Esophagus squamous epithelium (tissue), 5 donors: ENCODE measurements at regions not wholly inside any gene's neighbourhood (a gene's known extent, or its start where the extent isn't known, plus 50 kb on each side); places are given as distances from the start of the nearest gene placed in this dataset.
"Not testable (repeated sequence)": the region's sequence is repeated elsewhere in the genome, so short reads cannot be mapped to it uniquely, and the experiment has no call there.

Source experiments
- DNase-seq: peaks from one replicate; lab custom pipeline; 2025; lab: John Stamatoyannopoulos, UW
- H3K27ac ChIP-seq, 4 donors: fragments of 200-600 bp; sonication (generic); one replicate each; pipeline ENCODE4 v1.5.1; 2016 to 2019; ENCODE audit warnings: mild to moderate bottlenecking in 1 of 4
- H3K27me3 ChIP-seq, 4 donors: fragments of 200-600 bp; sonication (generic); 1 replicate in 3 of 4; 2 replicates in 1 of 4; pipeline versions ENCODE4 v1.5.1 to v1.6.0; 2017 to 2021; ENCODE audit warnings: antibody characterized with exemption in 1 of 4
- H3K36me3 ChIP-seq, 3 donors: fragments of 200-600 bp; sonication (generic); one replicate each; pipeline ENCODE4 v1.5.1; 2016 to 2019
- H3K4me1 ChIP-seq, 3 donors: fragments of 200-600 bp; sonication (generic); one replicate each; pipeline ENCODE4 v1.5.1; 2017 to 2019
- H3K4me3 ChIP-seq, 4 donors: fragments of 200-600 bp; sonication (generic); 1 replicate in 3 of 4; 2 replicates in 1 of 4; pipeline ENCODE4 v1.5.1; 2016 to 2019; ENCODE audit warnings: mild to moderate bottlenecking in 2 of 4, moderate library complexity in 1 of 4
- H3K9me3 ChIP-seq, 3 donors: fragments of 200-600 bp; sonication (generic); one replicate each; pipeline ENCODE4 v1.5.1; 2016 to 2019
- POLR2A ChIP-seq, 4 donors: fragments of 450-650 bp; IDR thresholded peaks; one replicate each; pipeline ENCODE4 v1.6.1; 2017; ENCODE audit warnings: antibody characterized with exemption in 4 of 4, mild to moderate bottlenecking in 4 of 4, moderate library complexity in 3 of 4
- WGBS, 2 donors: methylation state at CpG; one replicate each; pipeline ENCODE4 v1.1.5; 2018; 5-methylcytosine and 5-hydroxymethylcytosine counted together
- intact Hi-C: fragments of 100-400 bp; cut with DNase I; formaldehyde crosslinking; loops from one replicate; pipeline ENCODE4 v1.15.0; 2022
- TF ChIP-seq, protein P1 (sequence below), 6 experiments: fragments of 450-650 bp in 4 of 6; fragments of 200-600 bp in 2 of 6; sonication (generic) in 2 of 6; IDR thresholded peaks; one replicate each; pipeline ENCODE4 v1.5.1; 2016 to 2019; ENCODE audit warnings: antibody characterized with exemption in 6 of 6, mild to moderate bottlenecking in 4 of 6, moderate library complexity in 4 of 6
- donor health status: DM: yes; HTN: yes; CAD: no.

GRCh38 chr4:67412153-67412712 lies 133.1 kb downstream of the CENPC start:
- WGBS, 2 donors = 63 to 73% methylated on average over 3 to 9 of the region's 15 CpGs
- H3K27ac ChIP-seq, DNase-seq, H3K27me3 ChIP-seq, H3K9me3 ChIP-seq, H3K4me3 ChIP-seq, H3K36me3 ChIP-seq, H3K4me1 ChIP-seq, intact Hi-C loops: not testable (repeated sequence)

DNA sequence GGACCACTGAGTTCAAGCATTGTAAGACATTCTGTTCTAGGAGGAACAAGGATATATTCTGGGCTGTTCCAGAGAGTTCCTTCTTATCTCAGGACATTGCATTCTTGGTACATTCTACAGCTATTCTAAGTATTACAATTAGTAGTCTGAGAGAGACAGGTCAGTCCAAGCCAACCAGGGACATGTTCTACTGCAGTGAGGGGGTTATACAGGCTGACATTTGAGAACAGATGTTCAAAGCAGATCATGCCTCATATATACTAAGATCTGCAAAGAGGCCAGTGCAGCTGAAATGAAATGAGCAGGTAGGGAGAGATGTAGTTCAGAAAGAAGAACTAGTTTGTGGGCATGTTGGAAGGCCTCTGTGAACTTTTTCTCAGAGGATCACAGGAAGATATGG lies 142.0 kb downstream of the CENPC start:
- no peaks in the 10 kb centered on the region for H3K4me1 ChIP-seq
- H3K9me3 ChIP-seq = peaks cover 0 to 5% (median 0%) of the 10 kb centered on the region in 3 donors
- H3K27ac ChIP-seq = no peak overlapping the region
- TF ChIP-seq, protein P1, sequence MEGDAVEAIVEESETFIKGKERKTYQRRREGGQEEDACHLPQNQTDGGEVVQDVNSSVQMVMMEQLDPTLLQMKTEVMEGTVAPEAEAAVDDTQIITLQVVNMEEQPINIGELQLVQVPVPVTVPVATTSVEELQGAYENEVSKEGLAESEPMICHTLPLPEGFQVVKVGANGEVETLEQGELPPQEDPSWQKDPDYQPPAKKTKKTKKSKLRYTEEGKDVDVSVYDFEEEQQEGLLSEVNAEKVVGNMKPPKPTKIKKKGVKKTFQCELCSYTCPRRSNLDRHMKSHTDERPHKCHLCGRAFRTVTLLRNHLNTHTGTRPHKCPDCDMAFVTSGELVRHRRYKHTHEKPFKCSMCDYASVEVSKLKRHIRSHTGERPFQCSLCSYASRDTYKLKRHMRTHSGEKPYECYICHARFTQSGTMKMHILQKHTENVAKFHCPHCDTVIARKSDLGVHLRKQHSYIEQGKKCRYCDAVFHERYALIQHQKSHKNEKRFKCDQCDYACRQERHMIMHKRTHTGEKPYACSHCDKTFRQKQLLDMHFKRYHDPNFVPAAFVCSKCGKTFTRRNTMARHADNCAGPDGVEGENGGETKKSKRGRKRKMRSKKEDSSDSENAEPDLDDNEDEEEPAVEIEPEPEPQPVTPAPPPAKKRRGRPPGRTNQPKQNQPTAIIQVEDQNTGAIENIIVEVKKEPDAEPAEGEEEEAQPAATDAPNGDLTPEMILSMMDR (IDR thresholded peaks at IDR 0.05) = no peak
- no peak for TF ChIP-seq POLR2A (IDR thresholded peaks at IDR 0.05)
- no peak overlapping the region for H3K4me3 ChIP-seq
- intact Hi-C loops = no loop called here
- no peaks in the 10 kb centered on the region for H3K27me3 ChIP-seq
- H3K36me3 ChIP-seq = no peaks in the 10 kb centered on the region
- no peak for DNase-seq

DNA sequence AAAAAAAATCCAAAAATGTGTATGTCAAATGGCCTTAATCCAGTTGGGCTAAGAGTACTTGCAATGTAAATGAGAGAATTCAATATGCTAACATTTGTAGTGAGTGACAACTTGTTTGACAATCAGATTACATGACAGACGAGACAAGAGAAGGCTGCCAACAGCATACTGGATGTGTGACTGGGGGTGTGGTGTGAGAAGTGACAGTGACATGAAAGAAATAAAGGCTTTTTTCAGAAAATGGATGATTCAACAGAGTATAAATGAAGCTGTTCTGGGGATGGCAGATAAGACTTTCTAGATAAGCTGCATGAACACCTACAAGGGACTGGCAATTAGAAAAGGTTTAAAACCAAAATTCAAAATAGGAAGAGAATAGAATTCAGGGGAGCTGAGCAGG lies 143.4 kb downstream of the CENPC start:
- Histone ChIP-seq H3K4me3 (no peak overlapping the region), H3K9me3 (peaks cover 0 to 5% (median 0%) of the 10 kb centered on the region in 3 donors), H3K27me3 (no peaks in the 10 kb centered on the region), H3K36me3 (no peaks in the 10 kb centered on the region), H3K27ac (no peak overlapping the region), H3K4me1 (no peaks in the 10 kb centered on the region)
- intact Hi-C loops = no loop called here
- TF ChIP-seq, protein P1 (IDR thresholded peaks at IDR 0.05) = no peak
- TF ChIP-seq POLR2A (IDR thresholded peaks at IDR 0.05) = no peak
- DNase-seq = no peak
- 33 to 39% methylated on average over 1 of the region's 1 CpG for WGBS, 2 donors

- no peak for DNase-seq
- Histone ChIP-seq H3K36me3 (no peaks in the 10 kb centered on the region), H3K9me3 (no peaks in the 10 kb centered on the region), H3K27me3 (peaks cover 0 to 1% (median 0%) of the 10 kb centered on the region in 4 donors), H3K4me3 (no peak overlapping the region), H3K4me1 (no peaks in the 10 kb centered on the region), H3K27ac (no peak overlapping the region)
- no peak for TF ChIP-seq POLR2A (IDR thresholded peaks at IDR 0.05)
- TF ChIP-seq, protein P1 (IDR thresholded peaks at IDR 0.05) = no peak
- intact Hi-C loops = no loop called here
Observed at GRCh38 chr4:67397931-67398330, 147.4 kb downstream of the CENPC start.

DNA sequence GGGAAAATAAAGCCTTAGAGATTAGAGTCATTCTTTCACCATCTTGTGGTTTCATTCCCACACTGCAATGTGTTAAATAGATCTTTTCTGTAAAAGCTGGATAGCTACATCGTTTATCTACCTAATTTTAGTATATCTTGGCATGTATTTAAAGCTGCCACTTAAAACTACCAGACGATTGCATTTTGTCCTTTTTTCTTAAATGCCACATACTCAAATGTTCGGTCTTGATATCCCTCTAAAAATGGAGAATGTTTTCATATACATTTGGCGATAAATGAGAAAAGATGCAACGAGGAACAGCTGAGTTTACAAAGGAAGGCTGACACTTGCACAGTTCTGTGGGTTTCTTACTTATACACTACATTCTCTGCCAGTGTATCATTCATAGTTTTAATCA lies 148.3 kb downstream of the CENPC start:
- H3K4me1 ChIP-seq = no peaks in the 10 kb centered on the region
- H3K36me3 ChIP-seq = no peaks in the 10 kb centered on the region
- intact Hi-C loops = no loop called here
- TF ChIP-seq, protein P1 (IDR thresholded peaks at IDR 0.05) = no peak
- no peak for TF ChIP-seq POLR2A (IDR thresholded peaks at IDR 0.05)
- no peaks in the 10 kb centered on the region for H3K9me3 ChIP-seq
- H3K4me3 ChIP-seq = no peak overlapping the region
- peaks cover 0 to 6% (median 0%) of the 10 kb centered on the region in 4 donors for H3K27me3 ChIP-seq
- 71 to 72% methylated on average over 5 of the region's 5 CpGs for WGBS, 2 donors
- DNase-seq = no peak
- H3K27ac ChIP-seq = no peak overlapping the region

GRCh38 chr4:67396008-67396407 lies 149.3 kb downstream of the CENPC start:
- intact Hi-C loops = no loop called here

More at GRCh38 chr4:67396008-67396407, 149.3 kb downstream of the CENPC start:
- TF ChIP-seq, protein P1 (IDR thresholded peaks at IDR 0.05) = no peak
- no peak for TF ChIP-seq POLR2A (IDR thresholded peaks at IDR 0.05)
- Histone ChIP-seq H3K4me3 (no peak overlapping the region), H3K9me3 (no peaks in the 10 kb centered on the region), H3K27me3 (peaks cover 0 to 6% (median 0%) of the 10 kb centered on the region in 4 donors), H3K4me1 (no peaks in the 10 kb centered on the region), H3K36me3 (no peaks in the 10 kb centered on the region), H3K27ac (no peak overlapping the region)
- 90 to 91% methylated on average over 2 of the region's 2 CpGs for WGBS, 2 donors
- no peak for DNase-seq
